T-helper 2 cell treated with Interferon-gamma antibody and Interleukin-4, amounts not matched to agents 5 μg/mL and 100 μg/mL, for 36 hours (primary cell): ENCODE measurements at regions not wholly inside any gene's neighbourhood (a gene's known extent, or its start where the extent isn't known, plus 50 kb on each side); places are given as distances from the start of the nearest gene placed in this dataset.
"Not testable (repeated sequence)": the region's sequence is repeated elsewhere in the genome, so short reads cannot be mapped to it uniquely, and the experiment has no call there.

ENCODE experiments used
- DNase-seq: peaks from one replicate; pipeline ENCODE4 v3.0.0; 2021; ENCODE audit warnings: low spot score
- H3K27ac Mint-ChIP-seq: one replicate; pipeline ENCODE4 v1.8.0; 2021; ENCODE audit warnings: mild to moderate bottlenecking, mixed read lengths
- H3K27me3 Mint-ChIP-seq: one replicate; pipeline ENCODE4 v1.8.0; 2021; ENCODE audit warnings: low read depth, mixed read lengths
- H3K36me3 Mint-ChIP-seq: one replicate; pipeline ENCODE4 v1.8.0; 2021; ENCODE audit warnings: low read depth, mixed read lengths
- H3K4me1 Mint-ChIP-seq: one replicate; pipeline ENCODE4 v1.8.0; 2021; ENCODE audit warnings: low read depth, mixed read lengths
- H3K4me3 Mint-ChIP-seq: one replicate; pipeline ENCODE4 v1.8.0; 2022; ENCODE audit warnings: mild to moderate bottlenecking, moderate library complexity, mixed read lengths
- H3K9me3 Mint-ChIP-seq: one replicate; pipeline ENCODE4 v1.8.0; 2021; ENCODE audit warnings: mixed read lengths

DNA sequence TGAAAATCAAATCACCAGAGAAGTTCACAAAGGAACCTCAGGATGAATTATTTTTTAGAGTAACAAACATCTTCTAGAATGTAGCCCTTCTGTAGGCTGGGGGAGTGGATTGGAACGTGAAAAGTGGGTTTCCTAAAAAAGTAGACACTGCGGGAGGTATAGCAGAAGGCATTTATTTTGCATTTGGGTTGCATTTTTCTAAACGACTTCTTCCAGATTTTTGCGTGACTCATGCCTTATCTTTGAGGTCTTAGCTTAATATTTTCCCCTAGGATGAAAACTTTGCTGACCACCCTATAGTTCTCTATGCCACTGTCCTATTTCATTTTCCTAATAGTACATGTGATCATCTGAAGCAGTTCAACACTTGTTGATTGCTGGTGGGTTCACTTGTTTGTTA lies 112.7 kb upstream of the JCAD start:
- H3K4me1 Mint-ChIP-seq = peaks cover 26% of the 10 kb centered on the region
- no peak overlapping the region for H3K4me3 Mint-ChIP-seq
- no peak for DNase-seq
- peaks cover 23% of the 10 kb centered on the region for H3K27me3 Mint-ChIP-seq
- H3K27ac Mint-ChIP-seq = no peak overlapping the region
- peaks cover 7% of the 10 kb centered on the region for H3K9me3 Mint-ChIP-seq
- H3K36me3 Mint-ChIP-seq = peaks cover 5% of the 10 kb centered on the region

GRCh38 chr10:30171601-30172000 lies 112.2 kb upstream of the JCAD start:
- no peak overlapping the region for H3K27ac Mint-ChIP-seq

DNA sequence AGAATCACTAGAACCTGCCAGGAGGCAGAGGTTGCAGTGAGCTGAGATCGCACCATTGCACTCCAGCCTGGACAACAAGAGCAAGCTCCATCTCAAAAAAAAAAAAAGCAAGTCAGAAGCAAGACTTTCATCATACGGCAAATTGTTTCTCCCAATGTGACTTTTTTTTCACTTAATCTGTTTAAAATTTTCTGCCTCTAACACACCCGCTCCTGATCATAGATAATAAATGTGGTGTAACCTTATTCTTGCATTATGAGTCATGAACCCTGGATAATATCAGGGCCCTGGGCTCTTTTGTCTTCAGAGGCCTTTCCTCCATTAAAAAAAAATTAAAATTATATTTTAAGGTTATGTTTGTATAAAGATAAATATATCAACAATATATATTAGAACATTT lies 111.4 kb upstream of the JCAD start:
- Mint-ChIP-seq H3K4me3 (peak overlapping the region; percentile 58), H3K36me3 (peaks cover 5% of the 10 kb centered on the region), H3K27me3 (peaks cover 24% of the 10 kb centered on the region), H3K9me3 (peaks cover 7% of the 10 kb centered on the region), H3K27ac (peak overlapping the region; percentile 22), H3K4me1 (peaks cover 26% of the 10 kb centered on the region)
- no peak for DNase-seq

More at GRCh38 chr10:30171601-30172000, 112.2 kb upstream of the JCAD start:
- H3K9me3 Mint-ChIP-seq = peaks cover 7% of the 10 kb centered on the region
- H3K27me3 Mint-ChIP-seq = peaks cover 23% of the 10 kb centered on the region
- H3K4me1 Mint-ChIP-seq = peaks cover 26% of the 10 kb centered on the region
- no peak overlapping the region for H3K4me3 Mint-ChIP-seq
- no peak for DNase-seq
- peaks cover 5% of the 10 kb centered on the region for H3K36me3 Mint-ChIP-seq

DNA sequence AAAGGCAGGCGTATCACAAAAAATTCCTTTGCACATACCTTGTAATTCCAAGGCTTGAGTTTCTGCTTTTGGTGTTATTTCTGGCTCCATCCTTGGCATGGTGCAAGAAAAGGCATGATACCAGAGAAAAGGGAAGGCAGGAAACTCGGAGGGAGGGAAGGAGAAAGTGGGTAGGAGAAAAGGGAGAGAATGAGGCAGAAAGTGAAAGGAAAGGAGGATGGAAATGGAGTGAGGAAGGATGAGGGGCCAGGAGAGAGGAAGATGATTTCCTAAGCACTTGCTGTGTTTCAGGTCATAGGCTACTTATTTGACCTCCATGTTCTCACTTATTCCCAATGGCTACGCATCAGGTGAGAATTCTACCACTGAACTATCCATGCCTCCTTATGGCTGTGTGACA lies 110.8 kb upstream of the JCAD start:
- Mint-ChIP-seq H3K4me1 (peaks cover 26% of the 10 kb centered on the region), H3K27me3 (peaks cover 30% of the 10 kb centered on the region), H3K9me3 (peaks cover 7% of the 10 kb centered on the region), H3K4me3 (no peak overlapping the region), H3K36me3 (peaks cover 5% of the 10 kb centered on the region), H3K27ac (no peak overlapping the region)
- no peak for DNase-seq

- Mint-ChIP-seq H3K9me3 (peaks cover 7% of the 10 kb centered on the region), H3K4me3 (no peak overlapping the region)
- DNase-seq = no peak
Observed at GRCh38 chr10:30169342-30169741, 110.0 kb upstream of the JCAD start.

DNA sequence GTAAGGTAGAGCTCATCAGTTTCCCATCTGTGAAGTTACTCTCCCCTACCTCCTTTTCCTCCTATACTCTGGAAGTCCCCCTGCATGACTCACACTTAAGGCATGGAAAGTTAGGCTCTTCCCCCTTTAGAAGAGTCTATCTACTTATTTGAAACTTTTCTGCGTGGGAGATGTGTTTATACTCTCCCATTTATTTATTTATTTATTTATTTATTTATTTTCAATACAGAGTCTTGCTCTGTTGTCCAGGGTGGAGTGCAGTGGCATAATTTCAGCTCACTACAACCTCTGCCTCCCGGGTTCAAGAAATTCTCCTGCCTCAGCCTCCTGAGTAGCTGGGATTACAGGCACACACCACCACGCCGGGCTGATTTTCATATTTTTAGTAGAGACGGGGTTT lies 107.5 kb upstream of the JCAD start:
- H3K27me3 Mint-ChIP-seq = peaks cover 32% of the 10 kb centered on the region
- no peak overlapping the region for H3K27ac Mint-ChIP-seq
- no peak overlapping the region for H3K4me3 Mint-ChIP-seq
- DNase-seq = no peak
- peaks cover 7% of the 10 kb centered on the region for H3K9me3 Mint-ChIP-seq
- peaks cover 5% of the 10 kb centered on the region for H3K36me3 Mint-ChIP-seq
- H3K4me1 Mint-ChIP-seq = peaks cover 24% of the 10 kb centered on the region

More at GRCh38 chr10:30169342-30169741, 110.0 kb upstream of the JCAD start:
- Mint-ChIP-seq H3K4me1 (peaks cover 26% of the 10 kb centered on the region), H3K36me3 (peaks cover 5% of the 10 kb centered on the region), H3K27me3 (peaks cover 30% of the 10 kb centered on the region), H3K27ac (no peak overlapping the region)

DNA sequence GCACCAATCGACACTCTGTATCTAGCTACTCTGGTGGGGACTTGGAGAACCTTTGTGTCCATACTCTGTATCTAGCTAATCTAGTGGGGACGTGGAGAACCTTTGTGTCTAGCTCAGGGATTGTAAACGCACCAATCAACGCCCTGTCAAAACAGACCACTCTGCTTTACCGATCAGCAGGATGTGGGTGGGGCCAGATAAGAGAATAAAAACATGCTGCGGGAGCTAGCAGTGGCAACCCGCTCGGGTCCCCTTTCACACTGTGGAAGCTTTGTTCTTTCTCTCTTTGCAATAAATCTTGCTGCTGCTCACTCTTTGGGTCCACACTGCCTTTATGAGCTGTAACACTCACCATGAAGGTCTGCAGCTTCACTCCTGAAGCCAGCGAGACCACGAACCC lies 104.0 kb upstream of the JCAD start:
- not testable (repeated sequence) for H3K36me3 Mint-ChIP-seq, H3K9me3 Mint-ChIP-seq, H3K27ac Mint-ChIP-seq, DNase-seq
- Mint-ChIP-seq H3K27me3 (peaks cover 34% of the 10 kb centered on the region), H3K4me3 (peak overlapping the region; percentile 79), H3K4me1 (peaks cover 18% of the 10 kb centered on the region)

DNA sequence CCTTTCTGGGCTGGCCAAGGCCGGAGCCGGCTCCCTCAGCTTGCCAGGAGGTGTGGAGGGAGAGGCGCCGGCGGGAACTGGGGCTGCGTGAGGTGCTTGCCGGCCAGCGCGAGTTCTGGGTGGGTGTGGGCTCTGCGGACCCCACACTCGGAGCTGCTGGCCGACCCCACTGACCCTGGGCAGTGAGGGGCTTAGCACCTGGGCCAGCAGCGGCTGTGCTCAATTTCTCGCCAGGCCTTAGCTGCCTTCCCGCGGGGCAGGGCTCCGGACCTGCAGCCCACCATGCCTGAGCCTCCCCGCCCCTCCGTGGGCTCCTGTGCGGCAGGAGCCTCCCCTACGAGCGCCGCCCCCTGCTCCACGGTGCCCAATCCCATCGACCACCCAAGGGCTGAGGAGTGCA lies 103.4 kb upstream of the JCAD start:
- Mint-ChIP-seq H3K4me1 (peaks cover 21% of the 10 kb centered on the region), H3K27me3 (peaks cover 32% of the 10 kb centered on the region)
- H3K36me3 Mint-ChIP-seq, DNase-seq, H3K27ac Mint-ChIP-seq, H3K4me3 Mint-ChIP-seq, H3K9me3 Mint-ChIP-seq: not testable (repeated sequence)

GRCh38 chr10:30160271-30160982 lies 101.0 kb upstream of the JCAD start:
- Mint-ChIP-seq H3K9me3 (peaks cover 3% of the 10 kb centered on the region), H3K36me3 (peaks cover 4% of the 10 kb centered on the region), H3K4me1 (peaks cover 25% of the 10 kb centered on the region), H3K27ac (no peak overlapping the region), H3K27me3 (peaks cover 18% of the 10 kb centered on the region), H3K4me3 (no peak overlapping the region)
- no peak for DNase-seq

- H3K36me3 Mint-ChIP-seq, H3K9me3 Mint-ChIP-seq, H3K27ac Mint-ChIP-seq, H3K4me3 Mint-ChIP-seq, DNase-seq: not testable (repeated sequence)
- peaks cover 32% of the 10 kb centered on the region for H3K4me1 Mint-ChIP-seq
- peaks cover 12% of the 10 kb centered on the region for H3K27me3 Mint-ChIP-seq
Observed at GRCh38 chr10:30159614-30160013, 100.2 kb upstream of the JCAD start.

GRCh38 chr10:30158325-30158960 lies 99.1 kb upstream of the JCAD start:
- H3K36me3 Mint-ChIP-seq = peaks cover 6% of the 10 kb centered on the region
- DNase-seq = no peak
- no peak overlapping the region for H3K4me3 Mint-ChIP-seq
- peaks cover 12% of the 10 kb centered on the region for H3K9me3 Mint-ChIP-seq
- H3K27ac Mint-ChIP-seq = no peak overlapping the region
- H3K4me1 Mint-ChIP-seq = peaks cover 29% of the 10 kb centered on the region
- peaks cover 8% of the 10 kb centered on the region for H3K27me3 Mint-ChIP-seq

- H3K36me3 Mint-ChIP-seq = peaks cover 6% of the 10 kb centered on the region
- H3K4me1 Mint-ChIP-seq = peaks cover 31% of the 10 kb centered on the region
- peak; percentile 26 for DNase-seq
- peaks cover 12% of the 10 kb centered on the region for H3K9me3 Mint-ChIP-seq
- H3K4me3 Mint-ChIP-seq = no peak overlapping the region
- peak overlapping the region; percentile 17 for H3K27ac Mint-ChIP-seq
- H3K27me3 Mint-ChIP-seq = peaks cover 22% of the 10 kb centered on the region
Observed at GRCh38 chr10:30155401-30155800, 96.0 kb upstream of the JCAD start.

- DNase-seq = no peak
- H3K27me3 Mint-ChIP-seq = peaks cover 29% of the 10 kb centered on the region
- H3K4me1 Mint-ChIP-seq = peaks cover 31% of the 10 kb centered on the region
- H3K27ac Mint-ChIP-seq = peak overlapping the region; percentile 53
- H3K4me3 Mint-ChIP-seq = peak overlapping the region; percentile 10
- H3K36me3 Mint-ChIP-seq = peaks cover 6% of the 10 kb centered on the region
- H3K9me3 Mint-ChIP-seq = peaks cover 12% of the 10 kb centered on the region
Observed at GRCh38 chr10:30154561-30154960, 95.2 kb upstream of the JCAD start.

DNA sequence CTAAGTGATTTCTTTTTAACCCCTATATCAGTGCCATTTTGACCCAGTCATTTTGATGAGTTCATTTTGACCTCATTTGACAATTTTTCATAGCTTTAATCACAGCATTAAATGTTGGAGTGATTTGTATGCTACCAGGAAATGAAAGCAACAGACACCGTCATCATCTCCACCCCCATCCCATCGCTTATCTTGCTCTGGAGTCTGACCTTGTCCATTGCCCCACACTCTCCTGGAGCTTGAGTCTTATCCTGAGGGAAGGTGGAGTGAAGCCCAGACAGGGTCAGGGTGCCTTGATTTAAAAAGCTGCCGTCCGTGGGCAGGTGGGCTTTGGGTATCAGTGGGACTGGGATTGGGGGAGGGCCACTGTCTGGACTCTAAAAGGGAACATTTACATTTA lies 94.7 kb upstream of the JCAD start:
- peaks cover 12% of the 10 kb centered on the region for H3K9me3 Mint-ChIP-seq
- H3K27me3 Mint-ChIP-seq = peaks cover 32% of the 10 kb centered on the region

More for the DNA sequence above, 94.7 kb upstream of the JCAD start:
- Mint-ChIP-seq H3K27ac (no peak overlapping the region), H3K4me1 (peaks cover 31% of the 10 kb centered on the region), H3K36me3 (peaks cover 5% of the 10 kb centered on the region), H3K4me3 (no peak overlapping the region)
- no peak for DNase-seq
